Ovary (tissue), 3 donors: ENCODE measurements at regions not wholly inside any gene's neighbourhood (a gene's known extent, or its start where the extent isn't known, plus 50 kb on each side); places are given as distances from the start of the nearest gene placed in this dataset.

Experiments
- CTCF ChIP-seq, 3 donors: fragments of 450-650 bp in 2 of 3; fragments of 200-600 bp in 1 of 3; IDR thresholded peaks; one replicate each; pipeline versions ENCODE4 v1.5.1 to v1.8.0; 2016 to 2022; ENCODE audit warnings: antibody characterized with exemption in 3 of 3, mild to moderate bottlenecking in 1 of 3
- EP300 ChIP-seq: sonication (generic); formaldehyde crosslinking; IDR thresholded peaks from one replicate; pipeline ENCODE4 v1.6.1; 2017; ENCODE audit warnings: antibody characterized with exemption
- POLR2A ChIP-seq: fragments of 450-650 bp; IDR thresholded peaks from one replicate; pipeline ENCODE4 v1.6.1; 2017; ENCODE audit warnings: antibody characterized with exemption, mild to moderate bottlenecking, moderate library complexity
- donor health status: DM: no; HTN: no; CAD: no.

GRCh38 chr4:117135634-117136354, 50.4 kb upstream of the TRAM1L1 start:
- TF ChIP-seq CTCF (IDR thresholded peaks at IDR 0.05) (no peak), POLR2A (no peak), EP300 (no peak)
